K562 (cell line): ENCODE measurements at regions not wholly inside any gene's neighbourhood (a gene's known extent, or its start where the extent isn't known, plus 50 kb on each side); places are given as distances from the start of the nearest gene placed in this dataset.

Experiments used
- ATAC-seq: fragments of 200-7000 bp; cut with Tn5 transposase; 3 replicates; pipeline ENCODE4 v1.9.1; 2020; ENCODE audit warnings: moderate library complexity
- BruUV-seq: library from RNA; stranded (reverse); fragments of 400-500 nt; replicated peaks from 2 replicates; lab custom pipeline; 2021; lab: Mats Ljungman, UMichigan
- CTCF ChIA-PET: fragments of 300-600 bp; formaldehyde crosslinking; extraction: SDS; loops from one replicate; lab custom pipeline; 2021; ENCODE audit warnings: low intra/inter-chr PET ratio; lab: Yijun Ruan, JAX
- POLR2A ChIA-PET: fragments of 300-600, 350-650 bp; sonication (Branson Sonifier 250); formaldehyde crosslinking; extraction: SDS; loops from one replicate; lab custom pipeline; 2021; ENCODE audit warnings: antibody characterized with exemption, inconsistent platforms; lab: Yijun Ruan, JAX
- DNase-seq, 4 experiments: peaks; one replicate each; pipeline versions ENCODE4 v3.0.0 to v3.0.0-alpha.2; 2011 to 2018; ENCODE audit warnings: low spot score in 3 of 4, mixed read lengths in 3 of 4; ENCODE audit errors: extremely low read depth in 1 of 4
- FAIRE-seq: peaks from 2 replicates; lab custom pipeline; 2011; peaks lifted over from hg19 to GRCh38; lab: Jason Lieb, UNC
- H2AFZ ChIP-seq: 2 replicates; pipeline ENCODE4 v1.6.0; 2011; ENCODE audit warnings: low read depth, low read length, control low read depth, inconsistent platforms
- H3K27ac ChIP-seq: fragments of 200-600 bp; 3 replicates; pipeline ENCODE4 v1.8.0; 2011; ENCODE audit warnings: low read depth, mild to moderate bottlenecking, control low read depth, inconsistent platforms, low read length, moderate library complexity, mixed read lengths; ENCODE audit errors: extremely low read depth
- H3K27me3 ChIP-seq, 2 experiments: fragments of 300-600 bp in 1 of 2; 2 replicates in 1 of 2; 3 replicates in 1 of 2; pipeline versions ENCODE4 v1.6.0 to v1.8.0; 2011; ENCODE audit warnings: inconsistent platforms in 2 of 2, low read length in 2 of 2, mild to moderate bottlenecking in 1 of 2, mixed read lengths in 1 of 2, moderate library complexity in 1 of 2; ENCODE audit not compliant: control insufficient read depth in 2 of 2, insufficient read depth in 2 of 2
- H3K36me3 ChIP-seq: fragments of 300-600 bp; 3 replicates; pipeline ENCODE4 v1.8.0; 2011; ENCODE audit warnings: mild to moderate bottlenecking, low read length, inconsistent platforms; ENCODE audit not compliant: control insufficient read depth, insufficient read depth
- H3K4me1 ChIP-seq, 2 experiments: fragments of 200-600 bp in 1 of 2; replicated peaks in 1 of 2; 2 replicates in 1 of 2; 3 replicates in 1 of 2; pipeline versions ENCODE4 v1.5.1 to v1.8.0; 2011; ENCODE audit warnings: inconsistent platforms in 2 of 2, low read length in 2 of 2, mild to moderate bottlenecking in 1 of 2, mixed read lengths in 1 of 2, moderate library complexity in 1 of 2; ENCODE audit not compliant: control insufficient read depth in 2 of 2, insufficient read depth in 2 of 2
- H3K4me2 ChIP-seq: 2 replicates; pipeline ENCODE4 v1.6.1; 2011; ENCODE audit warnings: low read length, control low read depth, inconsistent platforms, mixed read lengths; ENCODE audit not compliant: insufficient read depth
- H3K4me3 ChIP-seq: fragments of 200-600 bp; sonication (generic), shearing (Covaris generic); 2 replicates; pipeline ENCODE4 v1.5.1; 2016; ENCODE audit warnings: control low read depth, inconsistent platforms
- H3K79me2 ChIP-seq: fragments of 200-600 bp; 3 replicates; pipeline ENCODE4 v1.8.0; 2011; ENCODE audit warnings: low read length, inconsistent platforms; ENCODE audit not compliant: control insufficient read depth, insufficient read depth
- H3K9ac ChIP-seq, 2 experiments: 2 replicates each; pipeline versions ENCODE4 v1.6.0 to v1.6.1; 2011; ENCODE audit warnings: low read depth in 2 of 2, low read length in 2 of 2, control low read depth in 1 of 2, inconsistent platforms in 1 of 2, mild to moderate bottlenecking in 1 of 2, mixed read lengths in 1 of 2; ENCODE audit not compliant: insufficient read depth in 1 of 2
- H3K9me1 ChIP-seq: one replicate; pipeline ENCODE4 v1.6.0; 2011; ENCODE audit warnings: inconsistent platforms, mild to moderate bottlenecking, low read length, moderate library complexity; ENCODE audit not compliant: control insufficient read depth, insufficient read depth
- H3K9me3 ChIP-seq: replicated peaks from 2 replicates; pipeline ENCODE4 v1.5.1; 2011; ENCODE audit warnings: low read depth, low read length, inconsistent platforms; ENCODE audit not compliant: control insufficient read depth, insufficient read depth
- H4K20me1 ChIP-seq: replicated peaks from 2 replicates; pipeline ENCODE4 v1.6.1; 2011; ENCODE audit warnings: low read length, inconsistent platforms, mixed read lengths; ENCODE audit not compliant: control insufficient read depth, insufficient read depth
- CBFB ChIP-seq: sonication (generic); formaldehyde crosslinking; IDR thresholded peaks from 2 replicates; pipeline ENCODE4 v1.4.0; 2020; ENCODE audit warnings: mild to moderate bottlenecking, missing genetic modification reagents
- CREBBP ChIP-seq: IDR thresholded peaks from one replicate; pipeline ENCODE4 v1.6.1; 2012; ENCODE audit warnings: low read depth, mild to moderate bottlenecking, control low read depth, inconsistent platforms, low read length
- FIP1L1 ChIP-seq: fragments of 200-400 bp; formaldehyde crosslinking; IDR thresholded peaks from 2 replicates; pipeline ENCODE4 v1.6.1; 2018; ENCODE audit warnings: mild to moderate bottlenecking, low read depth, low read length; ENCODE audit not compliant: poor library complexity, severe bottlenecking
- KHSRP ChIP-seq: fragments of 450-650 bp; IDR thresholded peaks from 2 replicates; pipeline ENCODE4 v1.6.1; 2017
- KLF6 ChIP-seq: fragments of 250-450 bp; sonication (Bioruptor Pico); IDR thresholded peaks from 2 replicates; pipeline ENCODE4 v1.4.0; 2020; ENCODE audit warnings: mild to moderate bottlenecking, moderate library complexity, borderline replicate concordance
- MCM5 ChIP-seq: fragments of 450-650 bp; IDR thresholded peaks from 2 replicates; pipeline ENCODE4 v1.6.1; 2016; ENCODE audit warnings: low read depth
- NCOR1 ChIP-seq: fragments of 450-650 bp; IDR thresholded peaks from 2 replicates; pipeline ENCODE4 v1.6.1; 2016; ENCODE audit warnings: mild to moderate bottlenecking, moderate library complexity
- NR2F6 ChIP-seq: fragments of 450-650 bp; formaldehyde crosslinking; IDR thresholded peaks from 2 replicates; pipeline ENCODE4 v1.4.0; 2020; ENCODE audit warnings: mild to moderate bottlenecking
- NR3C1 ChIP-seq: sonication (generic); formaldehyde crosslinking; IDR thresholded peaks from 2 replicates; pipeline ENCODE4 v1.8.1; 2022; ENCODE audit warnings: missing genetic modification reagents
- TAF7 ChIP-seq: fragments of 450-650 bp; IDR thresholded peaks from 2 replicates; pipeline ENCODE4 v1.6.1; 2016; ENCODE audit warnings: missing genetic modification characterization, missing compliant biosample characterization
- TBP ChIP-seq: optimal IDR thresholded peaks from 2 replicates; pipeline ENCODE3; 2011; ENCODE audit warnings: low read depth, low read length, improper control_type of control experiment
- ZNF23 ChIP-seq: fragments of 250-450 bp; sonication (Bioruptor Pico); IDR thresholded peaks from 2 replicates; pipeline ENCODE4 v1.4.0; 2020; ENCODE audit warnings: mild to moderate bottlenecking
- ZNF766 ChIP-seq: fragments of 200-800 bp; sonication (Bioruptor generic); conservative IDR thresholded peaks from 2 replicates; pipeline ENCODE4 v1.6.1; 2016; ENCODE audit warnings: missing genetic modification characterization, missing compliant biosample characterization
- WGBS: fragments of 100-300 bp; shearing (Covaris generic); methylation state at CpG from one replicate; pipeline ENCODE4 v1.1.6; 2016; ENCODE audit warnings: low coverage, mixed read lengths; ENCODE audit not compliant: insufficient coverage; ENCODE audit errors: missing lambda C conversion rate; 5-methylcytosine and 5-hydroxymethylcytosine counted together
- in situ Hi-C: fragments of 300-500 bp; cut with MboI; formaldehyde crosslinking; loops from 4 replicates; pipeline ENCODE4 v1.15.0; 2018; ENCODE audit warnings: inconsistent platforms, mixed read lengths
- intact Hi-C: fragments of 100-400 bp; cut with micrococcal nuclease; formaldehyde crosslinking; loops from 2 replicates; pipeline ENCODE4 v1.14.2; 2022
- TF ChIP-seq, protein P1 (sequence below): sonication (generic); formaldehyde crosslinking; IDR thresholded peaks from 2 replicates; pipeline ENCODE4 v1.8.0; 2022; ENCODE audit warnings: mild to moderate bottlenecking, low read depth, missing genetic modification reagents
- TF ChIP-seq, protein P2 (sequence below): fragments of 450-650 bp; conservative IDR thresholded peaks from 2 replicates; pipeline ENCODE4 v1.6.1; 2016; ENCODE audit warnings: missing genetic modification characterization, low read depth, mild to moderate bottlenecking, missing compliant biosample characterization, moderate library complexity

DNA sequence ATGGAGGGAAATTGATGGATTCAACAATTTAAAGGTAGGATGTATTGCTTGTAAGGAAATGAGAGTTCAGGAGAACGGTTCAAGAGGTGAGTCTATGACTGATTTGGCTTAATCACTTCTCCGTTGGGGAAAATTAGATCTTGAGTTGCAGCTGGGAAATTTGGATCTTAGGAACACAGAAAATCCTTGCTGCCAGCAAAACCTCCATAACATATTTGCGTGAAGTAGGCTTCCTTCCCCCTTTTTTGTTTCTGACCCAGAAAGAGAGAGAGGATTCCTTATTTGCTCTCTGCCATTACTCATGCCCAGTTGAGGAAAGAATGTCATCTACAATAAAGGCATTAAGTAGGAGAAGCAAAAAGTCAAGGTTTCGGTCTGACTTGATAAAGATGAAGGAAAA, 73.5 kb upstream of the PDC start:
- no peak for ATAC-seq
- no peaks in the 10 kb centered on the region for H3K4me1 ChIP-seq
- BruUV-seq, result no TSS peak
- ChIA-PET CTCF (no interaction called here), POLR2A (no interaction called here)
- H2AFZ ChIP-seq, result no peak overlapping the region
- whole genome bisulfite sequencing, result 1% methylated on average over 4 of the region's 4 CpGs
- H3K9ac ChIP-seq, result no peak overlapping the region
- FAIRE-seq, result no peak
- H3K9me3 ChIP-seq, result 0 out of 2 replicates have a peak, but pooled peaks cover 3% of the 10 kb centered on the region
- H3K27me3 ChIP-seq, result no peaks in the 10 kb centered on the region
- no peaks in the 10 kb centered on the region for H3K79me2 ChIP-seq
- no peaks in the 10 kb centered on the region for H4K20me1 ChIP-seq
- H3K4me3 ChIP-seq, result no peak overlapping the region
- no peak for DNase-seq
- in situ Hi-C loops, result no loop called here
- intact Hi-C loops, result no loop called here
- H3K9me1 ChIP-seq, result no peaks in the 10 kb centered on the region
- no peak for TF ChIP-seq NCOR1
- no peak for TF ChIP-seq NR2F6
- TF ChIP-seq MCM5, result no peak
- TF ChIP-seq ZNF766 (CRISPR knock-in tag), result no peak
- TF ChIP-seq CREBBP, result no peak
- TF ChIP-seq ZNF23 (CRISPR knock-in tag), result no peak
- no peak for TF ChIP-seq KHSRP
- TF ChIP-seq TBP, result no peak
- TF ChIP-seq, protein P1, sequence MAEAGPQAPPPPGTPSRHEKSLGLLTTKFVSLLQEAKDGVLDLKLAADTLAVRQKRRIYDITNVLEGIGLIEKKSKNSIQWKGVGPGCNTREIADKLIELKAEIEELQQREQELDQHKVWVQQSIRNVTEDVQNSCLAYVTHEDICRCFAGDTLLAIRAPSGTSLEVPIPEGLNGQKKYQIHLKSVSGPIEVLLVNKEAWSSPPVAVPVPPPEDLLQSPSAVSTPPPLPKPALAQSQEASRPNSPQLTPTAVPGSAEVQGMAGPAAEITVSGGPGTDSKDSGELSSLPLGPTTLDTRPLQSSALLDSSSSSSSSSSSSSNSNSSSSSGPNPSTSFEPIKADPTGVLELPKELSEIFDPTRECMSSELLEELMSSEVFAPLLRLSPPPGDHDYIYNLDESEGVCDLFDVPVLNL (CRISPR knock-in tag), result no peak
- no peak for TF ChIP-seq KLF6 (CRISPR knock-in tag)
- TF ChIP-seq NR3C1 (CRISPR knock-in tag), result no peak
- TF ChIP-seq TAF7 (tag), result no peak
- TF ChIP-seq CBFB (CRISPR knock-in tag), result no peak
- TF ChIP-seq, protein P2, sequence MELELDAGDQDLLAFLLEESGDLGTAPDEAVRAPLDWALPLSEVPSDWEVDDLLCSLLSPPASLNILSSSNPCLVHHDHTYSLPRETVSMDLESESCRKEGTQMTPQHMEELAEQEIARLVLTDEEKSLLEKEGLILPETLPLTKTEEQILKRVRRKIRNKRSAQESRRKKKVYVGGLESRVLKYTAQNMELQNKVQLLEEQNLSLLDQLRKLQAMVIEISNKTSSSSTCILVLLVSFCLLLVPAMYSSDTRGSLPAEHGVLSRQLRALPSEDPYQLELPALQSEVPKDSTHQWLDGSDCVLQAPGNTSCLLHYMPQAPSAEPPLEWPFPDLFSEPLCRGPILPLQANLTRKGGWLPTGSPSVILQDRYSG (tag), result no peak
- TF ChIP-seq FIP1L1, result no peak
- no peak overlapping the region for H3K27ac ChIP-seq
- H3K36me3 ChIP-seq, result no peaks in the 10 kb centered on the region
- no peak overlapping the region for H3K4me2 ChIP-seq
